ENCODE measurements at regions not wholly inside any gene's neighbourhood (a gene's known extent, or its start where the extent isn't known, plus 50 kb on each side); places are given as distances from the start of the nearest gene placed in this dataset.

GRCh38 chr5:4252385-4252784 is 656.8 kb downstream of the IRX1 start:
- TF ChIP-seq NFIC (IDR thresholded peaks at IDR 0.05): no peak
- TF ChIP-seq RAD21 (IDR thresholded peaks at IDR 0.05; ENCODE audit: low read depth): no peak
- no peak for TF ChIP-seq TEAD4 (IDR thresholded peaks at IDR 0.05)
- TF ChIP-seq CREB1 (IDR thresholded peaks at IDR 0.05; ENCODE audit: low read depth): no peak
- no peak for TF ChIP-seq TCF12 (IDR thresholded peaks at IDR 0.05; ENCODE audit: low read depth)
- no peak for TF ChIP-seq EGR1 (IDR thresholded peaks at IDR 0.05)

GRCh38 chr5:4254736-4255135 is 659.1 kb downstream of the IRX1 start:
- TF ChIP-seq YY1 (IDR thresholded peaks at IDR 0.05; ENCODE audit: low read depth): no peak
- TF ChIP-seq MAX (IDR thresholded peaks at IDR 0.05): no peak

- no peak for TF ChIP-seq EP300 (IDR thresholded peaks at IDR 0.05; ENCODE audit: borderline replicate concordance)
- no peak for TF ChIP-seq ZBTB7A (IDR thresholded peaks at IDR 0.05; ENCODE audit: low read depth)
- no peak for TF ChIP-seq TAF1 (IDR thresholded peaks at IDR 0.05; ENCODE audit: low read depth)
- TF ChIP-seq REST (IDR thresholded peaks at IDR 0.05; ENCODE audit: low read depth): no peak
- TF ChIP-seq TCF12 (IDR thresholded peaks at IDR 0.05; ENCODE audit: low read depth): no peak
- TF ChIP-seq TEAD4 (IDR thresholded peaks at IDR 0.05): no peak
- no peak for TF ChIP-seq CEBPB (IDR thresholded peaks at IDR 0.05)
- TF ChIP-seq RAD21 (IDR thresholded peaks at IDR 0.05; ENCODE audit: low read depth): no peak
- TF ChIP-seq USF1 (IDR thresholded peaks at IDR 0.05): no peak
- no peak for TF ChIP-seq YY1 (IDR thresholded peaks at IDR 0.05; ENCODE audit: low read depth)
- TF ChIP-seq CREB1 (IDR thresholded peaks at IDR 0.05; ENCODE audit: low read depth): no peak
- no peak for TF ChIP-seq EGR1 (IDR thresholded peaks at IDR 0.05)
- no peak for TF ChIP-seq FOXM1 (IDR thresholded peaks at IDR 0.05; ENCODE audit: borderline replicate concordance, low read depth)
Observed at GRCh38 chr5:4255441-4255840, 659.8 kb downstream of the IRX1 start.

- TF ChIP-seq ZBTB7A (IDR thresholded peaks at IDR 0.05; ENCODE audit: low read depth) (no peak), TCF12 (IDR thresholded peaks at IDR 0.05; ENCODE audit: low read depth) (no peak), CEBPB (IDR thresholded peaks at IDR 0.05) (no peak), MAX (IDR thresholded peaks at IDR 0.05) (no peak), NFIC (IDR thresholded peaks at IDR 0.05) (no peak)
Observed at GRCh38 chr5:4258170-4258569, 662.5 kb downstream of the IRX1 start.

GRCh38 chr5:4271193-4271592 is 675.6 kb downstream of the IRX1 start:
- TF ChIP-seq EP300 (IDR thresholded peaks at IDR 0.05; ENCODE audit: borderline replicate concordance): no peak

GRCh38 chr5:4275232-4275631 is 679.6 kb downstream of the IRX1 start:
- TF ChIP-seq MAX (IDR thresholded peaks at IDR 0.05) (no peak), RAD21 (IDR thresholded peaks at IDR 0.05; ENCODE audit: low read depth) (no peak), EP300 (IDR thresholded peaks at IDR 0.05; ENCODE audit: borderline replicate concordance) (no peak)

- no peak for TF ChIP-seq NFIC (IDR thresholded peaks at IDR 0.05)
- TF ChIP-seq ZBTB7A (IDR thresholded peaks at IDR 0.05; ENCODE audit: low read depth): no peak
- TF ChIP-seq REST (IDR thresholded peaks at IDR 0.05; ENCODE audit: low read depth): no peak
- no peak for TF ChIP-seq EGR1 (IDR thresholded peaks at IDR 0.05)
- no peak for TF ChIP-seq EP300 (IDR thresholded peaks at IDR 0.05; ENCODE audit: borderline replicate concordance)
- no peak for TF ChIP-seq USF1 (IDR thresholded peaks at IDR 0.05)
- no peak for TF ChIP-seq FOXM1 (IDR thresholded peaks at IDR 0.05; ENCODE audit: borderline replicate concordance, low read depth)
- no peak for TF ChIP-seq YY1 (IDR thresholded peaks at IDR 0.05; ENCODE audit: low read depth)
- no peak for TF ChIP-seq TEAD4 (IDR thresholded peaks at IDR 0.05)
- TF ChIP-seq TAF1 (IDR thresholded peaks at IDR 0.05; ENCODE audit: low read depth): no peak
- TF ChIP-seq CREB1 (IDR thresholded peaks at IDR 0.05; ENCODE audit: low read depth): no peak
- no peak for TF ChIP-seq MAX (IDR thresholded peaks at IDR 0.05)
- no peak for TF ChIP-seq CEBPB (IDR thresholded peaks at IDR 0.05)
- no peak for TF ChIP-seq TCF12 (IDR thresholded peaks at IDR 0.05; ENCODE audit: low read depth)
Observed at GRCh38 chr5:4294878-4295277, 699.2 kb downstream of the IRX1 start.

Measured in Ishikawa (cell line).